A673 (cell line): ENCODE measurements at regions not wholly inside any gene's neighbourhood (a gene's known extent, or its start where the extent isn't known, plus 50 kb on each side); places are given as distances from the start of the nearest gene placed in this dataset.

Source experiments
- BruUV-seq: library from RNA; stranded (reverse); fragments of 400-500 nt; replicated peaks from 2 replicates; lab custom pipeline; 2021; lab: Mats Ljungman, UMichigan
- CTCF ChIA-PET: fragments of 300-600 bp; sonication (Branson Sonifier 250); formaldehyde crosslinking; loops from one replicate; lab custom pipeline; 2022; ENCODE audit warnings: antibody characterized with exemption; lab: Charles Lee
- POLR2A ChIA-PET: fragments of 300-600 bp; sonication (Branson Sonifier 250); formaldehyde crosslinking; loops from one replicate; lab custom pipeline; 2022; ENCODE audit warnings: antibody characterized with exemption; ENCODE audit not compliant: low non-redundant PET; lab: Charles Lee
- DNase-seq: peaks from one replicate; pipeline ENCODE4 v3.0.0-alpha.2; 2015; ENCODE audit warnings: low spot score
- H3K27ac ChIP-seq: fragments of 200-600 bp; sonication (generic); 2 replicates; pipeline ENCODE4 v1.5.1; 2016; ENCODE audit warnings: mixed run types, low read depth, mild to moderate bottlenecking, mixed read lengths, antibody characterized with exemption, low read length; ENCODE audit not compliant: poor library complexity, severe bottlenecking
- H3K27me3 ChIP-seq: fragments of 200-600 bp; sonication (generic); replicated peaks from 2 replicates; pipeline ENCODE4 v1.6.1; 2017; ENCODE audit warnings: mixed run types, low read depth, mild to moderate bottlenecking, mixed read lengths, antibody characterized with exemption, low read length; ENCODE audit not compliant: insufficient read depth, poor library complexity
- H3K36me3 ChIP-seq: fragments of 200-600 bp; sonication (generic); 2 replicates; pipeline ENCODE4 v1.6.1; 2016; ENCODE audit warnings: mixed run types, mild to moderate bottlenecking, mixed read lengths, antibody characterized with exemption, low read length; ENCODE audit not compliant: insufficient read depth, poor library complexity, severe bottlenecking
- H3K4me1 ChIP-seq: fragments of 200-600 bp; sonication (generic); 2 replicates; pipeline ENCODE4 v1.6.1; 2017; ENCODE audit warnings: mixed run types, mild to moderate bottlenecking, mixed read lengths, antibody characterized with exemption, low read length; ENCODE audit not compliant: insufficient read depth, poor library complexity, severe bottlenecking
- H3K4me3 ChIP-seq: fragments of 200-600 bp; sonication (generic); 2 replicates; pipeline ENCODE4 v1.5.1; 2016; ENCODE audit warnings: low read depth, mixed run types, mild to moderate bottlenecking, mixed read lengths, low read length; ENCODE audit not compliant: poor library complexity, severe bottlenecking
- H3K9me3 ChIP-seq: fragments of 200-600 bp; sonication (generic); 2 replicates; pipeline ENCODE4 v1.6.1; 2016; ENCODE audit warnings: mixed run types, low read depth, mild to moderate bottlenecking, mixed read lengths, antibody characterized with exemption, low read length; ENCODE audit not compliant: poor library complexity, severe bottlenecking
- EZH2 ChIP-seq: fragments of 200-600 bp; sonication (generic); IDR thresholded peaks from 2 replicates; pipeline ENCODE4 v1.6.1; 2017; ENCODE audit warnings: borderline replicate concordance, low read depth, mild to moderate bottlenecking, mixed read lengths, antibody characterized with exemption, low read length; ENCODE audit not compliant: poor library complexity, severe bottlenecking
- intact Hi-C: fragments of 100-400 bp; cut with micrococcal nuclease; formaldehyde crosslinking; loops from one replicate; pipeline ENCODE4 v1.10.0; 2022; ENCODE audit not compliant: unreplicated experiment
- TF ChIP-seq, protein P1 (sequence below): fragments of 300-800, 200-600 bp; sonication (generic); conservative IDR thresholded peaks from 2 replicates; pipeline ENCODE4 v1.5.1; 2017; ENCODE audit warnings: low read depth, mild to moderate bottlenecking, antibody characterized with exemption, low read length, moderate library complexity, mixed read lengths

DNA sequence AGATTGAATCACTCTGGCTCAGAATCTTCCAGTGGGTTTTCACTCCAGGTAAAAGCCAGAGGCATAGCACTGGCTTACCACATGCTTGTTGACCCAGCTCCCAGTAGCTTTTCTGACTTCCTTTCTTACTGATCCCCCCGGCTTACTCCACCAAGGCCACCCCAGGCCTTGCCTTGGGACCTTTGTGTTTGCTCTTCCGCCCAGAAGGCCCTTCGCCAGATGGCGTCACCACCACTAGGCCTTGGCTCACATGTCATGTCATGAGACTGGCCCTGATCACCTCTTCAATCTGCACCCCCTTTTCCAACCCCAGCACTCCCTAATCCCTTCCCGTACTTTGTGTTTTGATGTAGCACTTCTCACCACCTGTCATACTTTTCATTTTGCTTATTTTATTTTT, 98.5 kb upstream of the UMPS start:
- intact Hi-C loops: no loop called here
- no peak for DNase-seq
- no peak overlapping the region for H3K4me3 ChIP-seq
- BruUV-seq: no TSS peak
- POLR2A ChIA-PET: no interaction called here
- TF ChIP-seq EZH2: no peak
- TF ChIP-seq, protein P1, sequence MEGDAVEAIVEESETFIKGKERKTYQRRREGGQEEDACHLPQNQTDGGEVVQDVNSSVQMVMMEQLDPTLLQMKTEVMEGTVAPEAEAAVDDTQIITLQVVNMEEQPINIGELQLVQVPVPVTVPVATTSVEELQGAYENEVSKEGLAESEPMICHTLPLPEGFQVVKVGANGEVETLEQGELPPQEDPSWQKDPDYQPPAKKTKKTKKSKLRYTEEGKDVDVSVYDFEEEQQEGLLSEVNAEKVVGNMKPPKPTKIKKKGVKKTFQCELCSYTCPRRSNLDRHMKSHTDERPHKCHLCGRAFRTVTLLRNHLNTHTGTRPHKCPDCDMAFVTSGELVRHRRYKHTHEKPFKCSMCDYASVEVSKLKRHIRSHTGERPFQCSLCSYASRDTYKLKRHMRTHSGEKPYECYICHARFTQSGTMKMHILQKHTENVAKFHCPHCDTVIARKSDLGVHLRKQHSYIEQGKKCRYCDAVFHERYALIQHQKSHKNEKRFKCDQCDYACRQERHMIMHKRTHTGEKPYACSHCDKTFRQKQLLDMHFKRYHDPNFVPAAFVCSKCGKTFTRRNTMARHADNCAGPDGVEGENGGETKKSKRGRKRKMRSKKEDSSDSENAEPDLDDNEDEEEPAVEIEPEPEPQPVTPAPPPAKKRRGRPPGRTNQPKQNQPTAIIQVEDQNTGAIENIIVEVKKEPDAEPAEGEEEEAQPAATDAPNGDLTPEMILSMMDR: no peak
- H3K9me3 ChIP-seq: no peaks in the 10 kb centered on the region
- no peaks in the 10 kb centered on the region for H3K27me3 ChIP-seq
- CTCF ChIA-PET: no interaction called here
- no peaks in the 10 kb centered on the region for H3K4me1 ChIP-seq
- H3K27ac ChIP-seq: no peak overlapping the region
- no peaks in the 10 kb centered on the region for H3K36me3 ChIP-seq

DNA sequence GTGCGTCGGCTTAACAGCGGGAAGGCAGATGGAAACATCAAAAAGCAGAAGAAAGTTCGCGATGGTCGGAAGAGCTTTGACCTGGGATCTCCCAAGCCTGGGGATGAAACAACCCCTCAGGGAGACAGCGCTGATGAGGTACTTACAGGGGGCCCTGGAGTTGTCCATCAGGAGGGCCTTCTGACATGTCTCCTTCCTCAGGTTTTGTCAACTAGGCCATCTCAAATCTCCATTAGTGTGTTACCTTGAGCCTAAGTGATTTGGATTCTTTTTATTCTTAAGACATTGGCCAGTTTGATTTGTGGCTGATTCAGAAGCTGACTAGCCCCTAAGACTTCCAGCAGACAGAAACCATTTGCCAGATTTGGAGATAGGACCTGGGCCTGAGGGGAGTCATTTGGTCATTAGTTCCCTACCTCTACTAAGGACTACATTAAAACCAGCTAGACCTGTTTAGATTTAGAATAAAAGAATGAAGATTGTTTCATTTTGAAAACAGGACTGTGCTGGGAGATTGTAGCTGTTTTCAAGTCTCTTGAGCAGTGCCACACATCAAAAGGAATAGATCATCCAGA, 97.6 kb upstream of the UMPS start:
- no TSS peak for BruUV-seq
- TF ChIP-seq, protein P1: no peak
- no peak for TF ChIP-seq EZH2
- no peaks in the 10 kb centered on the region for H3K4me1 ChIP-seq
- no peak for DNase-seq
- H3K27me3 ChIP-seq: no peaks in the 10 kb centered on the region
- intact Hi-C loops: no loop called here
- H3K27ac ChIP-seq: no peak overlapping the region
- POLR2A ChIA-PET: no interaction called here
- no peaks in the 10 kb centered on the region for H3K9me3 ChIP-seq
- H3K4me3 ChIP-seq: no peak overlapping the region
- no peaks in the 10 kb centered on the region for H3K36me3 ChIP-seq
- CTCF ChIA-PET: no interaction called here

DNA sequence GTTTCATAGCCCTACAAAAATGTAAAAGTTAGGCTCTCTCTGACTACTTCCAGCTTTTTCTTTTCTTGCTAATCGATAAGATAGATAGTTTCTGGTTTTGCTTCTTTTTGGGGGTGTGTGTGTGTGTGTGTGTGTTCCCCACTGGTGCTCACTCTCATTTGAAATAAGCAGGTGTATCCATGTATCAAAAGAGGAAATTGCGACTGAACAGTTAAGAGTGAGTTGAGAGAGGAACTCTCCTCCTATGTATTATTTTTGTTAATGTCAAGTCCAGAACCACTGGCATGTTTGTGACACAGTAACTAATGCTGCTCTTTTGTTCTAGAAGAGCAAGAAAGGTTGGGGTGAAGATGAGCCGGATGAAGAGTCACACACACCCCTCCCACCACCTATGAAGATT, 96.7 kb upstream of the UMPS start:
- ChIA-PET POLR2A (no interaction called here), CTCF (no interaction called here)
- no peaks in the 10 kb centered on the region for H3K9me3 ChIP-seq
- H3K27ac ChIP-seq: no peak overlapping the region
- H3K36me3 ChIP-seq: no peaks in the 10 kb centered on the region
- no peak for TF ChIP-seq EZH2
- TF ChIP-seq, protein P1: no peak
- intact Hi-C loops: no loop called here
- no TSS peak for BruUV-seq
- H3K4me3 ChIP-seq: no peak overlapping the region
- no peaks in the 10 kb centered on the region for H3K4me1 ChIP-seq
- no peak for DNase-seq
- no peaks in the 10 kb centered on the region for H3K27me3 ChIP-seq
